ENCODE measurements at regions not wholly inside any gene's neighbourhood (a gene's known extent, or its start where the extent isn't known, plus 50 kb on each side); places are given as distances from the start of the nearest gene placed in this dataset.

GRCh38 chr1:181986907-181987305 is 74.6 kb downstream of the ZNF648 start:
- no peak for TF ChIP-seq MAX (IDR thresholded peaks at IDR 0.05)
- TF ChIP-seq RAD21 (IDR thresholded peaks at IDR 0.05; ENCODE audit: low read depth): no peak

GRCh38 chr1:181985936-181986906 is 75.3 kb downstream of the ZNF648 start:
- no peak for TF ChIP-seq TAF1 (IDR thresholded peaks at IDR 0.05; ENCODE audit: low read depth)
- TF ChIP-seq NFIC (IDR thresholded peaks at IDR 0.05): no peak
- TF ChIP-seq ZBTB7A (IDR thresholded peaks at IDR 0.05; ENCODE audit: low read depth): no peak
- no peak for TF ChIP-seq CREB1 (IDR thresholded peaks at IDR 0.05; ENCODE audit: low read depth)
- TF ChIP-seq RAD21 (IDR thresholded peaks at IDR 0.05; ENCODE audit: low read depth): no peak
- TF ChIP-seq USF1 (IDR thresholded peaks at IDR 0.05): no peak
- TF ChIP-seq REST (IDR thresholded peaks at IDR 0.05; ENCODE audit: low read depth): no peak
- TF ChIP-seq YY1 (IDR thresholded peaks at IDR 0.05; ENCODE audit: low read depth): no peak
- TF ChIP-seq CEBPB (IDR thresholded peaks at IDR 0.05): no peak
- no peak for TF ChIP-seq MAX (IDR thresholded peaks at IDR 0.05)
- TF ChIP-seq EGR1 (IDR thresholded peaks at IDR 0.05): no peak
- no peak for TF ChIP-seq EP300 (IDR thresholded peaks at IDR 0.05; ENCODE audit: borderline replicate concordance)
- TF ChIP-seq FOXM1 (IDR thresholded peaks at IDR 0.05; ENCODE audit: borderline replicate concordance, low read depth): no peak
- no peak for TF ChIP-seq TCF12 (IDR thresholded peaks at IDR 0.05; ENCODE audit: low read depth)
- no peak for TF ChIP-seq TEAD4 (IDR thresholded peaks at IDR 0.05)

DNA sequence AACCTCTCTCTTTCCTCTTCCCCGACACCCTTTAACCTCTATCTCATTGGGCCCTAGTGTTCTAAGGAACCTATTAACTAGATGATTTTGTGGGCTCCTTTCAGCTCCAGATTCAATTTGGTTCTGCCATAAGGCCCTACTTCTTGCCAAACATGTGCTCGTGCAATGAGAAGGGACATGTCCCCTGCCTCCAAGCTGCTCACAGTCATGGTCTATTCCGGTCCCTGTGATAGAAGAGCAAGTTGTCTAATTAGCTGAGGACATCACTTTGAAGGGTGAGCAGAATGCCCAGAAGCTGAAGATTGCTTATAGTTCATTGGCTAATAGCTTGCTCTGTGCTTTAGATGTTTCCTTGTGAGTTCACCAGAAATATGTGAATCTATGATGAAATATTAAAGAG is 76.2 kb downstream of the ZNF648 start:
- TF ChIP-seq REST (IDR thresholded peaks at IDR 0.05; ENCODE audit: low read depth) (no peak), NFIC (IDR thresholded peaks at IDR 0.05) (no peak), USF1 (IDR thresholded peaks at IDR 0.05) (no peak), TCF12 (IDR thresholded peaks at IDR 0.05; ENCODE audit: low read depth) (no peak), ZBTB7A (IDR thresholded peaks at IDR 0.05; ENCODE audit: low read depth) (no peak), YY1 (IDR thresholded peaks at IDR 0.05; ENCODE audit: low read depth) (no peak), TEAD4 (IDR thresholded peaks at IDR 0.05) (no peak), EP300 (IDR thresholded peaks at IDR 0.05; ENCODE audit: borderline replicate concordance) (no peak), FOXM1 (IDR thresholded peaks at IDR 0.05; ENCODE audit: borderline replicate concordance, low read depth) (no peak), EGR1 (IDR thresholded peaks at IDR 0.05) (no peak)

- TF ChIP-seq NFIC (IDR thresholded peaks at IDR 0.05): no peak
- no peak for TF ChIP-seq TAF1 (IDR thresholded peaks at IDR 0.05; ENCODE audit: low read depth)
- TF ChIP-seq REST (IDR thresholded peaks at IDR 0.05; ENCODE audit: low read depth): no peak
- TF ChIP-seq USF1 (IDR thresholded peaks at IDR 0.05): no peak
- no peak for TF ChIP-seq MAX (IDR thresholded peaks at IDR 0.05)
- TF ChIP-seq RAD21 (IDR thresholded peaks at IDR 0.05; ENCODE audit: low read depth): no peak
- TF ChIP-seq ZBTB7A (IDR thresholded peaks at IDR 0.05; ENCODE audit: low read depth): no peak
- TF ChIP-seq FOXM1 (IDR thresholded peaks at IDR 0.05; ENCODE audit: borderline replicate concordance, low read depth): no peak
- no peak for TF ChIP-seq EP300 (IDR thresholded peaks at IDR 0.05; ENCODE audit: borderline replicate concordance)
- TF ChIP-seq TEAD4 (IDR thresholded peaks at IDR 0.05): no peak
- no peak for TF ChIP-seq YY1 (IDR thresholded peaks at IDR 0.05; ENCODE audit: low read depth)
- no peak for TF ChIP-seq CEBPB (IDR thresholded peaks at IDR 0.05)
- TF ChIP-seq EGR1 (IDR thresholded peaks at IDR 0.05): no peak
- no peak for TF ChIP-seq CREB1 (IDR thresholded peaks at IDR 0.05; ENCODE audit: low read depth)
- no peak for TF ChIP-seq TCF12 (IDR thresholded peaks at IDR 0.05; ENCODE audit: low read depth)
Measured at GRCh38 chr1:181984006-181984405, 77.5 kb downstream of the ZNF648 start.

Data from Ishikawa (cell line).